DMS53 treated with DMSO at 0.1 percent for 48 hours (cell line): ENCODE measurements at regions not wholly inside any gene's neighbourhood (a gene's known extent, or its start where the extent isn't known, plus 50 kb on each side); places are given as distances from the start of the nearest gene placed in this dataset.

Experiments used
- DNase-seq: peaks from one replicate; lab custom pipeline; 2025; ENCODE audit not compliant: unreplicated experiment; lab: John Stamatoyannopoulos, UW

DNA sequence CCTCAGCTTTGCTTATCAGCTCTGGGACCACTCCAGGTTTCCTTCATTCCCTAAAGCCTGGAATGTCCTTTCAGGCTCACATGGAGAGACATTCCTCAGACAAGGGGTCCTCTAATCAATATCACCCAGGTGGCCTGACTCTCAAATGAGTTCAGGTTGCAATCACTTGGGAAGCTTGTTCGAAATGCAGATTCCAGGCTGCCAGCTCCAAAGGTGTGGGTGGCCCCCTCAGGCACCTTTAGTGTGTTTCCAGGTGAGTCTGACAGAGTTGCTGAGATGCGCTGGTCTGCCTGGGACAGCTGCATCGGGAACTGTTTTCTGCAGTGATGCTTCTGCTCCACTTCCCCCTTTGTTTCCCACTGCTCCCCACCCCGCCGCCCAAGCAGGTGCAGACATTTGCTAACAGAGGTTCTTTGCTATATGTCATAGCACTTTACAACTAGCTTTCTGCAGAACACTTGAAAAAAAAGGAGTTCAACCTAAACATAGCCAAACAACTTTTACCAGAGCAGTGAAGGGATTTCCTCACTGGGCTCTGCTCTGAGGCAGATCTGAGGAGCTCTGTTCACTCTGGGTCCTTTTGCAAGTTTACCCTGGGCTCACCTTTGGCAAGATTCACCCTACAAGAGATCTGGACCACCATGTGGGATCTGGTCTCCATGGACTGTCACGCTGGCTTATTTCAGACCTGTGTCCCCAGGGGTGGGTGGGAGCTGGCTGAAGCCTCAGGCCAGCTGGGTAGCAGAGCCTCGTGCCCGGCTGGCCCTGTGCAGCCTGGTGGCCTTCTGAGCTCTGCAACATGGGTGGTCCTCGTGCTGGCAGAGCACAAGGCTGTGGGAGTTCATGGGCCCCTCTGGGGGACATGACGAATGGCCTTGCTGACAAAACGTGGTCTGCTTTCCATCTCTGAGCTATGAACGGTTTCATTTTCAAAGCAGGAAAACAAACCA is 539.6 kb downstream of the CCDC171 start:
- DNase-seq, result no peak

DNA sequence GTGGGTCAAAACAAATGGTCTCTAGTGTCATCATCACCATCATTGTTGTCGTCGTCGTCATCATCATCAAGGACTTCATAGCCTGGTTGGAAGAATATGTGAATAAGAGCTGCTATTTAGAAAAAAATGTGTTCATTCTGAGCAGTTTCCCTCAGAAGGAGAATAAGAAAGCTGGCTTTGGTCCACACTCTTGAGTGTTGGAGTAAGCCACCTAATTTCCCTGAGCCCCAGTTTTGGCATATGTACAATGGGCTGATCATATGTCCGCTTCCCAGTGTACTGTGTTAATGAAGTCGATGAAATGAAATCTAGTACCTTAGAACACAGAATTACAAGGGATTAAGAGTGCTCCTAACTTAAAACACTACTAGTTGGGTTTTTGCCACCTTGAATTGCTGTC is 545.5 kb downstream of the CCDC171 start:
- DNase-seq, result no peak

DNA sequence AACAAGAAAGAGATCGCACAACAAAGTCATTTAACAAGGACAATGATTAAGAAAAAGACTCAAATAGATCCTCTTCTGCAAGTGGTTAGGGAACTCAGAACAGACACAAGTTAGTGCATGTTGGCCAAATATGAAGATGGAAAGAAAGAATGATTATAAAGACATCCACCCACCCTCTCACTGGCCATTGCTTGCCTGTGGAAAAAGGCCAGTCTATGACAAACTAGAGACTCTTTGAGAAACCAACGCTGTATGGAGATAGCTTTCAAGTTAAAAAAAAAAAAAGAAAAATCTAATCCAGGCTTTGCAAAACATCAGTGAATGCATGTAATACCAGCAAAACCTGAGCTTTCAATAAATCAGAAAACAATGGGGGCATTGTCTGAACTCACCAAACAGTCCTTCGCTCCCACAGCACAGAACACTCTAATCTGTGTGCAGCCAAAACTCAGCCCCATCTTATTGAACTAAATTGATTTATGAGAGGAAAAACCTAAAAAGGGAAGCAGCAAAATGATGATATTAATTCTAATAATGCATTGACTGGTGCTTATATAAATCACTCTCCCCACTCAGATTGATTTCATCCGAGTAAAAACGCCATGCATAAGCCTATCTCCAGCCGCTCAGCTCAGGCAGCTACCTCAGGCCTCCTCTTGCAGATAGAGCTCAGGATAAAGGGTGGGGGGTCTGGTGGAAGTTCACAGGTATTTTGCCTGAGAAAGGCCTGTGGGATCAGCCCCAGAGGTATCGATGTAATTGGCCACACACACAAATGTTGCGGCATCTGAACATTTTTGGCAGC is 547.1 kb downstream of the CCDC171 start:
- no peak for DNase-seq

DNA sequence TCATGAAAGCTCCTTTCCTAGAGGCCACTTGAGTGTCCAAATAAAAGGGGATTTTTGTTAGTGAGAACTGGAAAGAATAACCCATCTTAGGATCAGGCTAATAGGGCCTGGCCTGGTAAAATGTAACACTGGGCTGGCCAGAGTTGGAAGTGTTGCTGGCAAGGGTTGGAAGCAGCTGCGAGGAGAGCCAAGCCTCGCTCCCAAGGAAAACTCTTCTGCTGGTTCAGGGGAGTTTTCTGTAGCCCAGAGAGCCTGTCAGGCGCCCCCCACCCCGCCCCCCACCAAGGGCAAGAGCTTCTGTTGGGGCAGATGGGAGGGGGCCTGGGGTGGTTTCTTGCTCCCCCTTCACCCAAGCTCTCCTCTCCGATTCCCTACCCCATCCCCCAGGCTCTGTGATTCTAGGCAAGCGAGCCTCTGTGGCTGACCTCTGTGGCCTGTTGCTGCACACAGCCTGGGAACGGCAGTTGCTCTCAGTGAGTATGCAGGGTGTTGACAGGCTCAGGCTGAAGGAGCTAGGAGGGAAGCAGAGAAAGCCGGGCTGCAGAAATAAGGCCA is 547.8 kb downstream of the CCDC171 start:
- no peak for DNase-seq

DNA sequence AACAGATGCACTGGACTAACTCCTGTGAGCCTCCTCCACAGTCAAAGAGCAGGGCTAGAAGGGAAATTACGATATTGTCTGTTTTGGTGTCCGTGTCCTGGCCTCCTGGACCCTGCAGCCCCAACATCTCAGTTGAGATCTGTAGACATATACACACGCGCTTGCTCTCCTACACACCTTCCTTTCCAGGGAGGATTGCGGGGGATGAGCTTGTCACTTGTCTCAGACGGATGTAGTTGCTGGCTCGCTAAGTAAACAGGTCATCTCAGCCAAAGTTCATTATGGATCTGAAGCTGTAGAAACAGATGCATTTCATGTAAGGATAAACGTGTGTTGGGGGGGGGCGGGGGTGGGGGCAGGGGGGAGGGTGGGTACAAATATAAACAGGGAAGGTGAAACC is 549.3 kb downstream of the CCDC171 start:
- no peak for DNase-seq

DNA sequence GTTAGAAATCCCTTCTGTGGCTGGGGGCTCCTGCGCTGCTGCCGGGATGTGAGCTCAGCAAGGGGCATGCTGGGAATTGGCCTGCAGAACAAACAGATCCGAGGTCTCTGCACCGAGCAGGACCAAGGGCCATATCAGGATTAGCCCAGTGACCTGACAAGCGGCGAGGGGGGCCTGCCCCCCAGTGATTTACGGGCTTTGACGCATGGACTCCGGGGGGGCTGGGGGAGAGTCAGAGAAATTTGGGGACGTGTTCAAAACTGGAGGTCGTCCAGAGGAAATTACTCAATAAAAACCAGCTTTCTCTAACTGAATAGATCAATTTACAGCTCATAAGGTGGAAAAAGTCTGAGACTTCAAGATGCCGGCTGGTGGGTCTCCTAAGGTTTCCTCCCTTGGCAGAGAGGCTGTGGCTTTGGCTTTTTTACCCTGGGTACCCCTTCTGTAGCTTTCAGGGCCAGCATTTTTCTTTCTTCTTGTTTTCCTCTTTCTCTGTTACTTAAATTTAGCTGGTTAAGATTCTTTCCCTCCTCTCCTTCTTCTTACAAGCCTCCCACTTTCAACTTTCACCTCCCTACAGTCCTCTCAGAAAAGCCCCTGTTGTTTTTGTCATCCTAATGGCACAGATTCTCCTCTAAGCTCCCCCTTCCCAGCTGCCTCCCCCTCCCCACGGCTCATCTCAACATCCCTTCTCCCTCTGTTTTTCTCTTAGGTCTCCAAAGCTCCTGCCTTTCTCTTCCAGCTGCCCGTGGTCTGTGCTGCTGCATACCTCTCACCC is 551.0 kb downstream of the CCDC171 start:
- no peak for DNase-seq

DNA sequence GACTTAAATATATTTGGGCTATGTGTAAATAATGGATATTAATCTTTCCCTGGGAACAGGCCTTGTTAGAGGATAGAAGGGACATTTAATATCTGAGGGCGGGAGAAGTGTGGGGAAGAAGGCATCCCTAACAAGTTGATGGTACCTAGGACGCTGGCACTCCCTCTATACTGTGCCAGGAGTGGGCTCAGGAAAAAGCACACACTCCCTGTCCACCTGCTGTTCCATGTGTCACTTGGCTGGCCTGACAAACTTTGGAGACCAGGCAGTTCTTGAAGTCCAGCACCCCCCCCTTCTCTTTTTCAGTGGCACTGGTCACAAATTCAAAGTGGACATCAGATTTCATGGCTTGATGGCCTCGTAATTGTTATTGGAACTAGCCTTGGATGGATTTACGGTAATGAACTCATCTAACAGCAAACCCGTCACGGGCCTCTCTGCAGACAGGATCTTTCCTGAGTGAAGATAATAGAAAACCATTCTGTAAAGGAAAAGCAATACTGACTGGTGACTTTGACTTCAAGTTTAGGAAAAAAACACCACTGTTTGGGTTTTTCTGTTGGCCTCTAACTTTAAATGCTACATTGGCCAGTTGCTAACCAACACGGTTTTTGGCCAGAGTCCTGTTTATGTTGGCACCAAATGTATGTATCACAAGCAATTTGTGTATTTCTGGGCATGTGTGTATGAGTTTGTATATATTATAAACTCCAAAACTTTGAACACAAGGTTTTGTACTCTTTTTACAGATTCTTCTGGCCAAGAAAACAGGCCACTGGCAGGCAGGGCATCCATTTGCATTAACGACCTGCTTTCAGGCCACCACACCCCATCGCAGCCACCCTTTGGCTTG is 552.6 kb downstream of the CCDC171 start:
- no peak for DNase-seq

DNA sequence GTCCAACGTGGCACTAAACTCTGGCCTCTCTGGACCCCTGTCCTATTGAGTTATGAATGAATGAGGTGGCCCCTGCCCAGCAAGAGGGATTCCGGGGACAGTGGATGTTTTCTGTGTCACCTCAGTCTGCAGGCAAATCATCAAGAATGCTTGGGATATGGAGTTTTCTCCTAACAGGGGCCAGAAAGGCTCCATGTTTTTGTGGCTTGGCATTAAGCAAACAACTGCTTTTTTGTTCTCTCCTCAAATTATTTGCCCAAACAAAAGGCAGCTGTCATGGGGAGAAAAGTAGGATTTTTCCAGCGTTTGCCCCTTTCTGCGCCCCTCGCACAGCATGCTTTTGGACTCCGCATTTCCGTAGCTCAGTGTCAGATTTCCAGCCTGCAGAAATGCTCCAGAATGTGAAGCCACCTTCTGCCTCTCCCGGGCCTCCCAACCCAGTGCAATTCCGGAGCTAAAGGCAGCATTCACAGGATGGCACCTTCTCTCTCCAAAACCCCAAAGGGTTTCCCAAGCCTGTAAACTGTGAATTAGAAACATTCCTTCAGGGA is 553.3 kb downstream of the CCDC171 start:
- no peak for DNase-seq

DNA sequence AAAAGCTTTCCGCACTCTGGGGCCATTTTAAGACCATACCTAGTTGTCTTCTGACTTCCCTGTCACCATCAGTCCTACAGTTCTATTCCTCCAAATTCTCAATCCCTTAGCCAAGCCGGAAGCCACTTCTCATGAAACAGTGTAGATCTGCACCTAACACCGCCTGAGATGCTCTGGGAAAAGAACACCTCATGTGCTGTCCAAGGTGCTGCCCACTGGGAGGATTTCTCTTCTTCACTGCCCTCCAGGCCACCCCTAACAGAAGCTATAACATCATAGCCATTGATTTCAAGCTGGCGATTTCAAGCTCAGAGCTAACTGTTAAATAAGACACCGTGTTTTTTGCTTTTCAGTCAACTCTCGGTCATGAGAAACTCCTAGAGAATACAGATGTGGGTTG is 559.3 kb downstream of the CCDC171 start:
- no peak for DNase-seq

DNA sequence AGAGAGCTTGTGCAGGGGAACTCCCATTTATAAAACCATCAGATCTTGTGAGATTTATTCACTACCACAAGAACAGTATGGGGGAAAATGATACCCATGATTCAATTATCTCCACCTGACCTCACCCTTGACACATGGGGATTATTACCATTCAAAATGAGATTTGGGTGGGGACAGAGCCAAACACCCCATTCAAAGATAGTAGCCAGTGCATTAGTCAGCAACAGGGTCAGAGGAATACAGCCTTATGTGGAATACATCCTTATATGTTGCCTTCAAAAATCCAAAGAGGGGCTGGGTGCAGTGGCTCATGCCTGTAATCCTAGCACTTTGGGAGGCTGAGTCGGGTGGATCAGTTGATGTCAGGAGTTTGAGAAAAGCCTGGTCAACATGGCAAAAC is 563.2 kb downstream of the CCDC171 start:
- no peak for DNase-seq

GRCh38 chr9:16118043-16118442 is 565.2 kb downstream of the CCDC171 start:
- DNase-seq, result no peak

DNA sequence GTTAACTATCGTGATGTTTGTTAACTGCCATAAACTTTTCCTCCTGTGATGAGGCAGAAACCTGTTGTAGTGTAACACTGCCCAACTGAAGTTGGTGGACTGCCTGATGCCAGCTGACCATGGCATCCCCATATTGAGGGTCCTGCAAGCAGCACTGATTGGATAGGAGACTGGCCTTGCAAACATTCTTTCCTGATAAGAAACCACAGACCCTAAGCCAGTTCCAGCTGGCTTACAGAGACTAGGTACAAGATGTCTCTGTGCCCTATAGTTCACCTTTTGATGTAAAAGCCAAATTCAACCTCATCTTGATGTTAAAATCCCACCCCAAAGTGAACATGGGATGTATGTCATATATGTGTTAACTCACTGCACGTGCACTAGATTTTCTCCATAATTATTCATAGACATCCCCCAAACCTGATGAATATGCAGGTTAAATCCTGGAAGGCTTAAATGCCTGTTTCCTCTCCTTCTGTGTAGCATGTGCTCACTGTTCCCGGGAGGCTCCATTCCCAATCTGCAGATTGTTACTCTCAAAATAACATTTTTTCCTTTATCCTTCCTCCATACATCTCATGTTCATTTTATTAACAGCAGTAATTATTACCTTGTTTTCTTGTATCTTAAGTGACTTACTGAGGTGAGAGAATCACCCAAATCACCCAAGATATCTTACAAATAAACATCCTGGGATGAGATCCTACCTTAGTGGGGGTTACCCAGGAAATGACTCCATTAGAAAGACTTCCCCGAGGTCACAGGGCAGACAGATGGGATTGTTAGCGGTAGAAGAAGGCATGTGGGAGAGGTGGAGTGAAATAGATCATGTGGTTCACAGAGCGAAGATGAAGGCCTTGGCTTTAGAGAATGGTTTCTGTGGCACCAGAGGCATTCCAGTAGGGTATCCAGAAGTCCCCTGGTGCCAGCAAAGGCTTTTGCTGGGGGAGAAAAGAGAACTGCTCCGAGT is 566.7 kb downstream of the CCDC171 start:
- DNase-seq, result no peak

DNA sequence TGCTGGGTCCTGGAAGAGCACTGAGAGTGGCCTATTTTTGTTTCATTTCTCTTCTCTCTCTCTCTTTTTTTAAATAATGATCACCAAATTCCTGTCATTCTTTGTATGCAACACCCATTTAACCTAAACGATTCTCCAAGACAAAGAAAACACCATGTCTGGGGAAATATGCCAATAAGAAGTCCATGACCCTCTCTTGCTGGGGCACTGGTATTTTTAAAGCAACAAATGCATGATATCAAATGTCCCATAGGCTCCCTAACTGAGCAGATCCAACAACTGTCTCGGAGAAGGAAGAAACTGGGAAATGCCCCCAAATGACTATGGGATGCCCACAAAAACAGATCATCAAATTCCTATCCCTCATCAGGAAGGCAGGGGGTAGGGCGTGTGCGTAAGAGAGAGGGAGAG is 567.4 kb downstream of the CCDC171 start:
- DNase-seq, result no peak

DNA sequence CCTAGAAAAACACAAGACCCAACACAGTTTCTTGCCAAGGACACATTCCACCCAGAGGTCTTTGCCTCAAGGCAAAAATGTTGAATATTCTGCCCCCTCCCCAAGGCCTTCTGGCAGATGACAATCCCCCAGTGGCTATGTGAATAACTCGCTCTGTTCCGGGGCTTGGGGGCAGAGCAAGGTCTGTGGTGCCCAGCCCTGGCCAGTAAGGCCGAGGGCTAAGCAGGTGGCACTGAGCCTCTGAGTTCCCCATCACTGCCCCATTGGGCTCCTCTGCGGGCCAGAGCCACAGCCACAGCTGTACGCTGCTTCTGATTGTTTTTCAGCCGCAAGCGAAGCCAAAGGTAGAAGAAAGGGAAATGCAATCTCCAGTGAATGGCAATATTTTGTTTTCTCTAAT is 567.9 kb downstream of the CCDC171 start:
- DNase-seq, result no peak

GRCh38 chr9:16121168-16121567 is 568.3 kb downstream of the CCDC171 start:
- no peak for DNase-seq

GRCh38 chr9:16121601-16122286 is 568.9 kb downstream of the CCDC171 start:
- DNase-seq, result no peak

DNA sequence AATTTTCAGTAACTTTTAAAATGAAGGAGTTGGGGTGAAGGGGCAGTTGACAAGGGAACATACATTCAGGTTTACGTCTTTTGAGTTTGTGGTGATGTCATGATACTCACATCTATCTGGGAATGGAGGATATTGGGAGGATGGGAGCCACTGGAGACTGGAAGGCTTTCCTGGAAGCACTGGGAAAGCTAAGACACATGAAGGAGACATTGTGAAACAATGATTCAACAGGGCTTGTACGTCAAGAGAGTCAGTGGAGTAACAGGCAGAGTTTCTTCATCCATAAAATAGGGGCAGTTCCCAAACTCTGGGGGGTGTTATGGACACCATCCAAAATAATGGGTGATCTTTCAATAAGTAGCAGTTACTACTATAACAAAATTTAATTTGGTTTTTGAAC is 572.8 kb downstream of the CCDC171 start:
- no peak for DNase-seq

DNA sequence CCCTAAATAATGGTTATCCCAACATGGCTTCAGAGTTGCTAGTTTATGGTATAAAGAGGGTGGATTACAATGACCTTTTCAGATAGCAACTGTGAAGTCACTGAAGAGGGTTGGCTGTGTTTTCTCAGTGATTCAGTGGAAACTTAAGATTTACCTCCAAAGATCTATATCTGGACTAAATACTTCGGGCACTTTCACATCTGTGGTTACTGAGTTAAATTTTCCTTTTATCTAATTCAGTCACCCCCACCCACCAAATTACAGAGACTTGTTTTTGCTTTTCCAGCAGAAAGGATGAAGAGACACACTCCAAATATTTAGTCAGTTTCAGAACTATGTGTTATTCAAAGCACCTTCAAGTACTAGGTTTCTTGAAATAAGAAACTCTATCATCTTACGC is 573.2 kb downstream of the CCDC171 start:
- DNase-seq, result no peak
